ENCODE measurements at regions not wholly inside any gene's neighbourhood (a gene's known extent, or its start where the extent isn't known, plus 50 kb on each side); places are given as distances from the start of the nearest gene placed in this dataset.

- DNase-seq (ENCODE audit: low spot score): no peak
Measured at GRCh38 chr1:110816945-110817344, 56.0 kb upstream of the CD53 start.

- DNase-seq (ENCODE audit: low spot score): no peak
Measured at GRCh38 chr1:110811529-110811928, 61.4 kb upstream of the CD53 start.

DNA sequence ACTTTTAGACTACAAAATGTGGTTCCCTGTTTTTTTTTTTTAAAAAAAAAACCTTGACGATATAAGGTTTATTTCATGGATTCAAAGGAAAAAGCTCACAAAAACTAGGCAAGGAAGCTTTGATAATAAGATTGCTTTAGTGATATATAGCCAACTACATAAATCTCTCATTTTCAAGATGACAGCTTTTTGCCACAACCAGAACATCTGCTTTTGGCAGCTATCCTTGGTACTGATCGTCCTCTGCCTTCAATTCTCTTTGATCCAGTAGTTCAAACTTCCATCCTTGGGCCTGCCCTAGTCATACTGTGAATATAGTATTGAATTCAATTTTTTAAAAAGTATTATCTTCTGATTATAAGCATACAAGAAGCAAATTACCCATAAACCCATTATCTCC, 72.9 kb upstream of the CD53 start:
- no peak for DNase-seq (ENCODE audit: low spot score)

- DNase-seq (ENCODE audit: low spot score): no peak
Measured at GRCh38 chr1:110798691-110799256, 74.2 kb upstream of the CD53 start.

GRCh38 chr1:110788673-110789072, 84.3 kb upstream of the CD53 start:
- no peak for DNase-seq (ENCODE audit: low spot score)

GRCh38 chr1:110787328-110788071, 85.4 kb upstream of the CD53 start:
- DNase-seq (ENCODE audit: low spot score): no peak

GRCh38 chr1:110786802-110787327, 86.1 kb upstream of the CD53 start:
- no peak for DNase-seq (ENCODE audit: low spot score)

- no peak for DNase-seq (ENCODE audit: low spot score)
Measured at GRCh38 chr1:110785612-110786011, 87.3 kb upstream of the CD53 start.

- DNase-seq (ENCODE audit: low spot score): no peak
Measured at GRCh38 chr1:110785055-110785454, 87.9 kb upstream of the CD53 start.

DNA sequence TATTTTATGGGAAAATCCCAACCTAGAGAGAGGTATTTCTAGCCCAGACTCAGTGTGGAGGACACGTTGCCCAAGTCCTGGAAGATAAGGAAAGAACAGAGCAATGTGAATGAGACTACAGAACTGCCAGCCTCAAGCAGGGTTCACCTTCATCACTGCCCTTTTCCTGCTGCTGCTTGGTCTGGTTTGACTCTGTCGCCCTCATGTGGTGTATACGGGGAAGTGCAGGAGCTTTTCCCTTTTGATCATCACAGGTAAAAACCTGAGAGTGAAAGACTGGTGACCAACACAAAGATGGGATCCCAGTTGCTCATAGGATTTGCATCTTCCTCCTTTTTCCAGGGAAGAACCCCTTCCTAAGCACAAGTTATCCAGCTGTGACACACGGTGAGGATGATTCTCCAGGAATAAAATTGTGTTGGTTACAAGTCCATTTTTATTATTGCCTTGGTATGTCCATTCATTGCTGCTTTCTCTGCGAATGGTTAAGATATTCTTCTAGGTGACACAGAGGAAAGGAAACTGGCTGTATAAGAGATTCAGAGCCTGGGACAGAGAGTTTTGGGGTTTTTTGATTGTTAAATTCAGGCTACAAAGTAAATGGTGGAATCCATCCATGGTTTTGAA, 89.5 kb upstream of the CD53 start:
- DNase-seq (ENCODE audit: low spot score): peak; percentile 42

DNA sequence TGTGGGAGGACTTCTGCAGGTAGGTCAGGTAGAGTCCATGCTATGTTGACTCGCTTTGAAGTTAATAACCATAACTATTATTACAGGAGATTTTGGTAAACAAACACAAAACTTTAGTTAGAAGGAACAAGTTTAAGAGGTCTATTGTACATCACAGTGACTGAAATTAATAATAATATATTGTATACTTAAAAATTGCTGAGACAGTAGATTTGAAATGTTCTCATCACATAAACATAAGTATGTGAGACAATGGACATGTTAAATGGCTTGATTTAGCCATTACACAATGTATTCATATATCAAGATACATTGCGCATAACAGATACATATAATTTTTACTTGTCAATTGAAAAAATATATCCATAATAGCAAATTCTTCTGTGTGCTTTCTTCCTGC, 91.4 kb upstream of the CD53 start:
- DNase-seq (ENCODE audit: low spot score): no peak

DNA sequence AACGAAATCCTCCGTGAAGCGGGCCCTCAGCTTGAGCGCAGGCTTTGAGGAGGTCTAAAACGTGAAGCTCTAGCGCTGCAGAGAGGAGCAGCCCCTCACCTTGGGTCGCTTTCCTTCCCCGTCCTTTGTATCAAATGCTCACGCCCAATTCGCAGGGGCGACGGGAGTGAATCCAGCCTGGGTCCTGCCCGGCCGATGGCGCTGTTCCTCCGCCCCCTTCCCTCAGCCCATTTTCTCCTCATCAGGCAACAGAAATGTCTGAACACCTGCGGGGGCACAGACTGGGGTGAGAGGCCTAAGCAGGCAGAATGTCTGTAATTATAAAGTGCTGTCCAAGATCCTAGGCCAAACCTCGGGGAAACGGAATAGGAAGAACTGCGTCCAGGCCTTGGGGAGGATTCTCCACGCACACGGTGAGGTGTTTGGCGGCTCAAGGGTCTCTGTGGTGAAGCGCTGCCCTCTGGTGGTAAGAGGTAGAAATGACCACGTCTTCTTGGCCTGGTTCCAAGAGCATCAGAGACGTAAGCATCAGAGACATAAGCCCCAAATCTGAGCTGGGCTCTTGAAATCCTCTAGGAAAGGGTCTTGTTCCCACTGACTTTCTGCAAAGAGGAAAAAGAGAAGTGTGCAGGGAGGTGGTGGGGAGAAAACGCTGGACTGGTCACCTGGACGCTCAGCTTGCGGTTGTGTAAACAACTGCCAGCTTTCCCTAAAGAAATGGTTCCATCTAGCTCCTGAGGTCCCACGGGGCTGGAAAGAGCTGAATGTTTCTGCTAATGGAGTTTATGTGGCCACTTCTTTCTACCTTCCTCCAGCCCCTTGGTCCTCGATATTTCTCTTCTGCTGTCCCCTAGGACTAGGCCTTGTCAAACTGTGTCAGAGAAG, 92.1 kb upstream of the CD53 start:
- DNase-seq (ENCODE audit: low spot score): peak; percentile 52

DNA sequence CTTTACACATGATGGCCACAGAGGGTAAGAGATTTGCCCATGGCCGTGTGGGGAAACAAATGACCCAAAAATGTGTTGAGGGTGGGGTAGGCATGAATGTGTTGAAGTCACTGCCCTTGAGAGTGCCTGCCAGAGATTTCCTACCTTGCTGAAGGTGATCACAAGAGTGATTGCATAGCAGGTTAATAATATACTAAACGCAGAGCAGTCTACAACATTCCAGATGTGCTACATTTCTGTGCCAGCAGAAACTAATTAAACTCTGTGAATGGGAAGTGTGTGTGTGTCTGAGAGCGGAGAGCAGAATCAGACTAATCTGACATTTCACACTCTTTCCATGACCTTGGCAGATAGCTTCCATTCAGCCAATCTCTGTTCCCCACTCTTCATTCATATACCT, 93.3 kb upstream of the CD53 start:
- no peak for DNase-seq (ENCODE audit: low spot score)

DNA sequence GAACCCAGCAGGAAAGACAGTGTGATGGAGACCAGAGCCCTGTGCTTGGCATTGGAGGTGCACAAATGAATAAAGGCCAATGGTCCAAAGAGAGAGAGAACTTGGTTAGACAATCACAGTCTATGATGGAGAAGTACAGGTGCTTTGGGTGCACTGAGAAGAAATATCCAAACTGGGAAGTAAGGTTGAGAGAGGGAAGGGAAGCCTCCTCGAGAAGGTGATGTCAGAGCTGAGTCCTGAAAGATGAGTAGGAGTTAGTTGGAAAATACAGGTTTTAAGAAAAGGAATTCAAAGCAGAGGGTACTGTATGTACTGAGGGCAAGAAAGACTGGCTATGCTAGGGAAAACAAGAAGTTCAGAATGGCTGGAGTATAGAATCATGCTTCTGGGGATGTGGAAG, 94.1 kb upstream of the CD53 start:
- no peak for DNase-seq (ENCODE audit: low spot score)

DNA sequence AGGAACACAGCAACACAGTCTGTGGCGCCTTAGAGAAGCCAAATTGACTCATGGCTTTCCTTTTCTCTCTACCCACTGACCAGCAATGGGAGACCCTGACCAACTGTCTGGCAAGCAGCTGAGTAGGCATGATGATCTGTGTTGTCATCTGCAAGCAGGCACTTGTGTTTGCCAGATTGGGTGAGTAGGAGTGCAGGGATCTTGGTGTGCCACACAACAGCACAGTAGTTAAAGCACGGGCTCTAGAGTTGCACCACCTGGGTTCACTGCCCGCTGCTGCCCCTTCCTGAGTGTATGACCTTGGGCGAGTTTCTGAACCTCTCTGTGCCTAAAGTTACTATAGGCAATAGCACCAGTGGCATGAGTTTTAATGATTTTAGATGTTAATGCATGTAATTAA, 95.7 kb upstream of the CD53 start:
- no peak for DNase-seq (ENCODE audit: low spot score)

DNA sequence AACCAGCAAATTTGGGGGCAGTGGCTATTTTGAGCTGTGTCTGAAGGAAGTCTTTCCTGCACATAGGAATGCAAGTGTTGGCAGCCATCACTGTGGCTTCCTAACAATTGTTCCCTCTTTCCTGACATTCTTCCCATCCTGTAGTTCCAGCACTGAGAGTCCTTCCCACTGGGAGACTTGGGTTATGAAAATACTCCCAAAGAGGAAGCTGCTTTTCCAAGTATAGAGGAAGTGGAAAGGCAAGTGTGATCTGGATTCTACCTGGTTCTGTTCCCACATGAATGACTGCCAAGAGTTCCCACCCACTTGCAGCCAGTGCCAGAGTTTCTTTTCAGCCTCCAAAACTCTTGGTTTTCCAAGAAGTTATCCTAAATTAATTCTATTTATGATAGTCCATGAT, 98.5 kb upstream of the CD53 start:
- DNase-seq (ENCODE audit: low spot score): no peak

GRCh38 chr1:110773813-110774212, 99.1 kb upstream of the KCNA3 start:
- no peak for DNase-seq (ENCODE audit: low spot score)

GRCh38 chr1:110771245-110772022, 96.7 kb upstream of the KCNA3 start:
- no peak for DNase-seq (ENCODE audit: low spot score)

- no peak for DNase-seq (ENCODE audit: low spot score)
Measured at GRCh38 chr1:110770832-110771231, 96.1 kb upstream of the KCNA3 start.

GRCh38 chr1:110768605-110769004, 93.9 kb upstream of the KCNA3 start:
- no peak for DNase-seq (ENCODE audit: low spot score)

- DNase-seq (ENCODE audit: low spot score): no peak
Measured at GRCh38 chr1:110766336-110766647, 91.6 kb upstream of the KCNA3 start.
